ENCODE measurements at regions not wholly inside any gene's neighbourhood (a gene's known extent, or its start where the extent isn't known, plus 50 kb on each side); places are given as distances from the start of the nearest gene placed in this dataset.

DNA sequence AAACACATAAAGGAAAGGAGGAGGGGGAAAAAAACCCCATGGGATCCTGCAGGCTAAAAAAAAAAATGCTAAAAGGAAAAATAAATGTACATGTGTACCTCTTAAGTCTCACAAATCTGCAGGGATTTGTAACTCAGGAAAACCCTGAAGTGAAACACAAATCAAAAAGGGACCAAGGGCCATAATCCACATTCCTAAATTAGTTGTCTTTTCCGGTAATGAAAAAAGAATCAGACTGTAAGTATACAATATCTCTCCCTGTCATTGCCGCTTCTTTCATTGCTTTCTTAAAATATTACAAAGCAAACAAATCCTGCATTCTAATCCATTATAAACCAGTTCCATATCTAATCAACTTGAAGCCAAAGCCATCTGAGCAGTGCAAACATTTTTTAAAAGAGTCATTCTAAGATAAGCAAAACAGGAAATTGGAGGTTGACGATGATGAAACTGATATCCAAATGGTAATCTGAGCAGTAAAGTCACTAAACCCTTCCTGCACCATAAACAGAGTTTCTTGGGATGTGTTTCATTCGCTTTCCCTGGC is 58.7 kb upstream of the SIM2 start:
- H3K4me3 Mint-ChIP-seq = no peak overlapping the region
- CTCF ChIA-PET = interaction anchor here (0.5 to 2.0 kb wide), 3 partner anchors 10 to 69 kb away, joined by 3 to 9 read pairs (median 7); no protein-coding TSS in a partner anchor
- peaks cover 4% of the 10 kb centered on the region for H3K27me3 Mint-ChIP-seq
- H3K4me1 Mint-ChIP-seq = peaks cover 8% of the 10 kb centered on the region
- intact Hi-C loops (cut with DNase I, micrococcal nuclease) = no loop called here
- peaks cover 2% of the 10 kb centered on the region for H3K36me3 Mint-ChIP-seq (ENCODE audit: low read depth)
- no peak for DNase-seq
- POLR2A ChIA-PET = no interaction called here
- no peak for ATAC-seq
- peaks cover 9% of the 10 kb centered on the region for H3K9me3 Mint-ChIP-seq (ENCODE audit: low read depth)
- no peak overlapping the region for H3K27ac Mint-ChIP-seq

DNA sequence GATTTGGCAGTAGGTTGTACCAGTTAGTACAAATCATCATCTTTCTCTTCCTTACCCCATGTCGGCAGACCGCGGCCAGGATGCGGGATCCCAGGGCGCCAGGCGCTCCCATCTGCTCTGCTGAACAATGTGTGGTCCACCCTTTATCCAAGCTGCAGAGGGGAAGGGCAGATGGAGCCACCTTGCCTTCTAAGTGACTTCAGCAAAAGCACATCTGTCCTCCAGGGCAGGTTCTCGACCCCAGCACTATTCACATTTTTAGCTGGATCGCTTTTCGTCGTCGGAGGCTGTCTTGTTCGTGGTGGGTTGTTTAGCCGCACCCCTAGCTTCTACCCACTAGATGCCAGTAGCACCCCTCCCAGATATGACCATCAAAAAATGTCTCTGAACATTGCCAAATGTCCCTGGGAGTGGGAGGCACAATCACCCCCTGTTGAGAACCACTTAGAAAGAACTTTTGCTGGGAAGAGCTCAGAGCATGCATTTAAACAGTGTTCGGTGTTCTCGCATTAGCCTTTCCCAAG is 58.1 kb upstream of the SIM2 start:
- H3K27ac Mint-ChIP-seq = no peak overlapping the region
- ATAC-seq = no peak
- intact Hi-C loops (cut with DNase I, micrococcal nuclease) = no loop called here

DNA sequence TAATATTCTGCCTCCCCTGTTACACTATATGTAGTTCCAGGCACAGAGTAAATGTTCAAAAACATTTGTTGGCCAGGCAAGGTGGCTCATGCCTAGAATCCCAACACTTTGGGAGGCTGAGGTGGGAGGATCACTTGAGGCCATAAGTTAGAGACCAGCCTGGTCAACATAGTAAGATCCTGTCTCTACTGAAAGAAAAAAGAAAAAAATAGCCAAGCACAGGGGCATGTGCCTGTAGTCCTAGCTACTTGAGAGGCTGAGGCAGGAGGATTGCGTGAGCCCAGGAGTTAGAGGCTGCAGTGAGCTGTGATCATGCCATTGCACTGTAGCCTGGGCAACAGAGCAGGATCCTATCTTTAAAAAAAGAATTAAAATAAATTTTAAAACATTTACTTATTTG is 57.6 kb upstream of the SIM2 start:
- ATAC-seq (no peak), DNase-seq (no peak)
- peaks cover 7% of the 10 kb centered on the region for H3K27me3 Mint-ChIP-seq
- peaks cover 8% of the 10 kb centered on the region for H3K4me1 Mint-ChIP-seq
- H3K9me3 Mint-ChIP-seq (ENCODE audit: low read depth) = peaks cover 7% of the 10 kb centered on the region
- ChIA-PET POLR2A (no interaction called here), CTCF (interaction anchor here (0.6 to 2.0 kb wide), 3 partner anchors 11 to 690 kb away, joined by 4 to 9 read pairs (median 5); no protein-coding TSS in a partner anchor)
- peaks cover 1% of the 10 kb centered on the region for H3K36me3 Mint-ChIP-seq (ENCODE audit: low read depth)
- no peak overlapping the region for H3K4me3 Mint-ChIP-seq
- intact Hi-C loops (cut with DNase I, micrococcal nuclease) = no loop called here
- no peak overlapping the region for H3K27ac Mint-ChIP-seq

More for the DNA sequence above, 58.1 kb upstream of the SIM2 start:
- Mint-ChIP-seq H3K4me1 (peaks cover 8% of the 10 kb centered on the region), H3K9me3 (ENCODE audit: low read depth) (peaks cover 7% of the 10 kb centered on the region), H3K36me3 (ENCODE audit: low read depth) (peaks cover 2% of the 10 kb centered on the region), H3K27me3 (peaks cover 5% of the 10 kb centered on the region), H3K4me3 (no peak overlapping the region)
- ChIA-PET POLR2A (no interaction called here), CTCF (interaction anchor here (0.5 to 2.0 kb wide), 3 partner anchors 10 to 256 kb away, joined by 3 to 9 read pairs (median 4); no protein-coding TSS in a partner anchor)
- no peak for DNase-seq

DNA sequence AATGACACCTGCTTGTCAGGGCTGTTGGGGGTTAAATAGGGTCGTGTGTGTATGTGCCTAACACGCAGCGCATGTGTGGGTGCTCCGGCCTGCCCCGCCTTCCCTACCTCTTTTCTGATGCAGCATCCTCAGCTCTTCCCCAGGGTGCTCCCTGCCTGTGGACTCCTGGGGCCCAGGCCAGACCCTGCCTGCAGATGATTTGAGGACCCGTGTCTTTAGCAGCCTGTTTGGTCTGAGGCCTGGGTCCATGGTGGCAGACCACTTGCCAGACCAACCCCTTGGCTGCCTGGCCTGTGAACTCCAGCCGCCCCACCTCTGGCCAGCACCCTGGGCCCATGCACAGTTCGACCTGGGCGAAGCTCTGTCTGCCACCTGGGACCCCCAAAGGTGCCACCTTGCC is 57.0 kb upstream of the SIM2 start:
- H3K36me3 Mint-ChIP-seq (ENCODE audit: low read depth) = no peaks in the 10 kb centered on the region
- H3K4me1 Mint-ChIP-seq = peaks cover 8% of the 10 kb centered on the region
- POLR2A ChIA-PET = no interaction called here
- H3K27ac Mint-ChIP-seq = no peak overlapping the region
- ATAC-seq (no peak), DNase-seq (no peak)
- H3K27me3 Mint-ChIP-seq = peaks cover 8% of the 10 kb centered on the region
- CTCF ChIA-PET = interaction anchor here (0.7 to 2.0 kb wide), 2 partner anchors 11 to 689 kb away, joined by 5 to 9 read pairs; no protein-coding TSS in a partner anchor
- H3K4me3 Mint-ChIP-seq = no peak overlapping the region
- intact Hi-C loops (cut with DNase I, micrococcal nuclease) = no loop called here
- H3K9me3 Mint-ChIP-seq (ENCODE audit: low read depth) = peaks cover 5% of the 10 kb centered on the region

DNA sequence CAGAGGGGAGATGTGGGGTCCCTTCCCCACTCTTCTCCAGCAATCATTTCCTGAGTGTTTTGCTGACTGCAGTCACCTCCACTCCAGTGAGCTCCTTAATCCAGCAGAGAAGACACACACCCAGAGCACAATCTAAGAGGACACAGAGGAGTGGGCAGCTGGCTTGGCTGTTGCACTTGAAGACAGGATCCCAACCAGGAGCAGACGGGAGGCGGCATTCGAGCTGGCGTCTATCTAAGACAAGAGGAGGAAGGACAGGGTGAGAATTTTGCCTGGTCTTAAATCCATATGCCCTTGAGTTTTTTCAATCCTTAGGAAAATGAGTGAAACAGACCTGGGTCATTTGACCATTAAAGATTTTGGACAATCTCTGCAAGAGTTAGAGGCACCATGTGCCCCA is 56.1 kb upstream of the SIM2 start:
- ChIA-PET POLR2A (no interaction called here), CTCF (no interaction called here)
- intact Hi-C loops (cut with DNase I, micrococcal nuclease) = no loop called here
- DNase-seq (no peak), ATAC-seq (no peak)
- Mint-ChIP-seq H3K4me1 (peaks cover 11% of the 10 kb centered on the region), H3K36me3 (ENCODE audit: low read depth) (no peaks in the 10 kb centered on the region), H3K27ac (no peak overlapping the region), H3K4me3 (no peak overlapping the region), H3K27me3 (peaks cover 10% of the 10 kb centered on the region), H3K9me3 (ENCODE audit: low read depth) (no peaks in the 10 kb centered on the region)

DNA sequence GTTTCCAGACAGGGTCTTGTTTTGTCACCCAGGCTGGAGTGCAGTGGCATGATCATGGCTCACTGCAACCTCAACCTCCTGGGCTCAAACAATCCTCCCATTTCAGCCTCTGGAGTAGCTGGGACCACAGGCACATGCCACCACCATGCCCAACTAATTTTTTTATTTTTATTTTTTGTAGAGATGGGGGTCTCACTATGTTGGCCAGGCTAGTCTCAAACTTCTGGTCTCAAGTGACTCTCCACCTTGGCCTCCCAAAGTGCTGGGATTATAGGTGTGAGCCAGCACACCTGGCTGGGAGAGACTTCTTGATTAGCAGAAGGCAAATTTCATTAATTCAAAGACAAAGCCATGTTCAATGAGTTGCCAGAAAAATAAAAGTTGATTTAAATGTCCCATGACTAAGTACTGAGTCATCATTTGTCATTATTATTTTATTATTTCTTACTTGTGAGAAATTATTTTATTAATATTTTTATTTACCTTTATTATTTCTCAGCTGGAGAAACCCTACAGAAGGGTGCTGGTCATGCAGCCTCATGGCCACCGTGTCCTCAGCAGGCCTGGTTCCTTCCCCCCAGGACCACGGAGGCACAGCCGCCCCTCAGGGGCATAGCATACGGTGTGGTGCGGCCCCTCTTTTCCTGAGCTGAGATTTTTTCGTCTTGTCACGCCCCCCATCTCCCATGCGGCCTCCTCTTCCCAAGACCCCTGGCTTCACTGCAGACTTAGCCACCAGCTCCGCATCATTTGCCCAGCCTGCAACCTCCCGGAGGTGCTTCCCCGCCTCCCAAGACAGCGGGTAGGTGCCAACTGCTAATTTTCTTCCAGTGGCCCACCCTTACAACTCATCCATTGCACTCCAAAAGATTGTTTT is 55.3 kb upstream of the SIM2 start:
- H3K27ac Mint-ChIP-seq = no peak overlapping the region
- H3K36me3 Mint-ChIP-seq (ENCODE audit: low read depth) = no peaks in the 10 kb centered on the region
- ATAC-seq (no peak), DNase-seq (no peak)
- H3K27me3 Mint-ChIP-seq = peaks cover 10% of the 10 kb centered on the region
- H3K4me3 Mint-ChIP-seq = no peak overlapping the region
- POLR2A ChIA-PET = no interaction called here
- intact Hi-C loops (cut with DNase I, micrococcal nuclease) = no loop called here
- CTCF ChIA-PET = interaction anchor here (0.6 kb wide), 1 partner anchor 167 kb away, joined by 4 read pairs; no protein-coding TSS in a partner anchor
- H3K4me1 Mint-ChIP-seq = peaks cover 11% of the 10 kb centered on the region
- H3K9me3 Mint-ChIP-seq (ENCODE audit: low read depth) = no peaks in the 10 kb centered on the region

DNA sequence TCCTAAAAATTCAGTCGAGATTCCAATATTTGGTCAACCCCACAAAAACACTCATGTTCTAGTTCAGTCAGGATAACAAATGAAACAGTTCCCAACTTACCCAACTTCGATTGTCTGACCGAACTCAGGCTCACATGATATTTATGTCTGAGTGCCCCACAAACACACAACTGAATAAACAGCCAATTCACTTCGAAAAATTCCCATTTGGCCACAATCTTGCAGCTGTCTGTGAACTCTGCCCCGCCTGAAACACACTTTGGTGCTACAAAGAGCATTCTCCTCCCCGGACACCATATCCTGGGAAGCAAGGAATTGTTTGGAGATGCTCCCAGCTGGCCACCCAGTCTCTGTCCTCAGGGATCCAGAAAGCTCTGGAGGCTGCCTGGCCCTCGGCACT is 52.9 kb upstream of the SIM2 start:
- intact Hi-C loops (cut with DNase I, micrococcal nuclease) = no loop called here
- peaks cover 3% of the 10 kb centered on the region for H3K4me1 Mint-ChIP-seq
- ChIA-PET POLR2A (no interaction called here), CTCF (interaction anchor here (1.6 kb wide), 1 partner anchor 15 kb away, joined by 4 read pairs; no protein-coding TSS in a partner anchor)
- no peaks in the 10 kb centered on the region for H3K36me3 Mint-ChIP-seq (ENCODE audit: low read depth)
- DNase-seq (no peak), ATAC-seq (no peak)
- no peak overlapping the region for H3K4me3 Mint-ChIP-seq
- no peaks in the 10 kb centered on the region for H3K9me3 Mint-ChIP-seq (ENCODE audit: low read depth)
- H3K27me3 Mint-ChIP-seq = peaks cover 10% of the 10 kb centered on the region
- no peak overlapping the region for H3K27ac Mint-ChIP-seq

DNA sequence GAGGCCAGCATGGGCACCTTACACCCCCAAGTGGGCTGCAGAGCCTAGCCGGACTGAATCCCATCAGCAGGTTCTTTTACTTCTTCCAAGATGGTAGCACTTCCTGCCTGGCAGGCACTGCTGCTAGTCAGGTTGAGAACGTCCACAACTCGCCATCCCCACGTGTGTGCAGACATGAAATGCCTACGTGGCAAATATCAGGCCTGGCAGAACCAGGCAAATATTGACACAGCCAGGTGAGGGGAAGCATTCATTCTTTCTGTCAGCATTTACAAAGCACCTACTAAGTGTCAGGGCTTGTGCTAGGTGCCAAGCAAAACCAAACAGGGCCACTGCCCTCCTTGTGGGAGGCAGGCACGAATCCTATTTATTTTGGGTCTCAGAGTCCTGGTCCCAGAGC is 52.3 kb upstream of the SIM2 start:
- CTCF ChIA-PET = interaction anchor here (1.6 kb wide), 1 partner anchor 16 kb away, joined by 4 read pairs; no protein-coding TSS in a partner anchor
- no peak overlapping the region for H3K27ac Mint-ChIP-seq
- no peaks in the 10 kb centered on the region for H3K9me3 Mint-ChIP-seq (ENCODE audit: low read depth)
- H3K36me3 Mint-ChIP-seq (ENCODE audit: low read depth) = no peaks in the 10 kb centered on the region
- POLR2A ChIA-PET = no interaction called here
- DNase-seq (no peak), ATAC-seq (no peak)
- intact Hi-C loops (cut with DNase I, micrococcal nuclease) = no loop called here
- H3K27me3 Mint-ChIP-seq = peaks cover 10% of the 10 kb centered on the region
- peaks cover 3% of the 10 kb centered on the region for H3K4me1 Mint-ChIP-seq
- H3K4me3 Mint-ChIP-seq = no peak overlapping the region

DNA sequence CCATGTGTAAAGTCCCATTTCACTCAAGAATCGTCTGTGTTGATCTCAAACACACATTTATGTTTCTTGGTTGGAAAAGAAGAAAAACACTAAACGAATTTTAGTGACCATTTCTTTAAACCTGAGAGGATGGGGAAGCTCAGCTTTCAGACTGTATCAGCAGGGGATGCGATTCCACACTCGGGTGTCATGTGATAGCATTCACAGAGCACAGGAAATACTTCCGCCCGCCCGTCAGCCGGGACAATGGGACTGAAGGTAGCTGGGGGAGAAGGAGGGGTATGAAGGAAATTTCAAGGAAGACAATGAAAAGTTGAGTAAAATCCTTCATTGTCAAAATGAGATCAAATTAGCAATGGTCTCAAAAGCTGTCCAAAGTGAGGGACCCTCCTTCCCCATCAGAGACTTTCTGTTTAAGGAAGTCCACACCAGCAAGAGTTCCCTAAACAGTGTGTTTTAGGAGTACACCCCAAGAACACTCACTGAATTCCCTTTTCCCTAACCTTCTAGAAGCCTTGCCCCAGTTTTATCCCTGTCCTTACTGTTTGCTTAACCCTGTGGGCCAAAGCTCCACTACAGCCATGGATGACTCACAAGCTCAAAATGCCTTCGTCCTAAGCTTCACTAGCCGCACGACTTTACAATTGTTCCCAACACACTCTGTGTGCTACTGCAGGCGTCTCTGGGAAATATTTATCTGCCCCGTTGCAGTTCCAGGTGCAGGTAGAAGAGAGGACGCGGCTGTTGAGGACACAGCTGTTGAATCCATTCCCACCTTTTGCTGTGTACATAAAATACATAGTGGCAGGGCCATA is 51.4 kb upstream of the SIM2 start:
- H3K27ac Mint-ChIP-seq = no peak overlapping the region
- ATAC-seq (no peak), DNase-seq (no peak)
- ChIA-PET CTCF (interaction anchor here (0.6 to 1.0 kb wide), 2 partner anchors 17 to 45 kb away, joined by 3 to 5 read pairs; no protein-coding TSS in a partner anchor), POLR2A (no interaction called here)
- no peak overlapping the region for H3K4me3 Mint-ChIP-seq
- H3K27me3 Mint-ChIP-seq = peaks cover 10% of the 10 kb centered on the region
- no peaks in the 10 kb centered on the region for H3K36me3 Mint-ChIP-seq (ENCODE audit: low read depth)
- intact Hi-C loops (cut with DNase I, micrococcal nuclease) = no loop called here
- no peaks in the 10 kb centered on the region for H3K9me3 Mint-ChIP-seq (ENCODE audit: low read depth)
- H3K4me1 Mint-ChIP-seq = peaks cover 3% of the 10 kb centered on the region
